Common myeloid progenitor, CD34-positive (primary cell): ENCODE measurements at regions not wholly inside any gene's neighbourhood (a gene's known extent, or its start where the extent isn't known, plus 50 kb on each side); places are given as distances from the start of the nearest gene placed in this dataset.

Source experiments
- CTCF ChIA-PET: fragments of 350-600 bp; sonication (Branson Sonifier 250); formaldehyde crosslinking; loops from one replicate; lab custom pipeline; 2021; ENCODE audit warnings: antibody characterized with exemption; lab: Charles Lee
- POLR2A ChIA-PET: fragments of 350-600 bp; sonication (Branson Sonifier 250); formaldehyde crosslinking; loops from one replicate; lab custom pipeline; 2021; ENCODE audit warnings: antibody characterized with exemption; lab: Charles Lee
- DNase-seq, 3 donors: peaks; one replicate each; pipeline versions ENCODE4 v3.0.0 to v3.0.0-alpha.2; 2013
- H3K27ac ChIP-seq, 2 experiments: 1 replicate in 1 of 2; 2 replicates in 1 of 2; pipeline ENCODE4 v1.7.0; 2013; ENCODE audit warnings: inconsistent platforms in 2 of 2, low read length in 2 of 2, mild to moderate bottlenecking in 2 of 2, low read depth in 1 of 2, moderate library complexity in 1 of 2; ENCODE audit not compliant: severe bottlenecking in 2 of 2, insufficient read depth in 1 of 2, poor library complexity in 1 of 2
- H3K27me3 ChIP-seq, 5 experiments: replicated peaks in 2 of 5; 1 replicate in 3 of 5; 2 replicates in 2 of 5; pipeline versions ENCODE4 v1.6.1 to v1.7.0; 2013; ENCODE audit warnings: low read length in 4 of 5, mild to moderate bottlenecking in 2 of 5, moderate library complexity in 2 of 5, inconsistent platforms in 1 of 5; ENCODE audit not compliant: insufficient read depth in 5 of 5, control insufficient read depth in 4 of 5
- H3K36me3 ChIP-seq, 4 experiments: 1 replicate in 2 of 4; 2 replicates in 2 of 4; pipeline versions ENCODE4 v1.6.1 to v1.7.0; 2013; ENCODE audit warnings: low read length in 3 of 4, control low read depth in 1 of 4, mild to moderate bottlenecking in 1 of 4; ENCODE audit not compliant: control insufficient read depth in 4 of 4, insufficient read depth in 4 of 4
- H3K4me1 ChIP-seq, 4 experiments: 1 replicate in 3 of 4; 2 replicates in 1 of 4; pipeline versions ENCODE4 v1.6.1 to v1.7.1; 2013; ENCODE audit warnings: low read length in 3 of 4, mild to moderate bottlenecking in 3 of 4, control low read depth in 1 of 4, inconsistent platforms in 1 of 4, moderate library complexity in 1 of 4; ENCODE audit not compliant: control insufficient read depth in 4 of 4, insufficient read depth in 4 of 4; ENCODE audit errors: control extremely low read depth in 1 of 4
- H3K4me3 ChIP-seq, 7 experiments: 1 replicate in 4 of 7; 2 replicates in 3 of 7; pipeline versions ENCODE4 v1.5.1 to v1.7.0; 2013; ENCODE audit warnings: mild to moderate bottlenecking in 7 of 7, low read length in 6 of 7, moderate library complexity in 6 of 7, inconsistent platforms in 2 of 7, low read depth in 2 of 7, control low read depth in 1 of 7; ENCODE audit not compliant: insufficient read depth in 4 of 7, control insufficient read depth in 1 of 7; ENCODE audit errors: extremely low read depth in 1 of 7
- H3K9me3 ChIP-seq, 5 experiments: 1 replicate in 4 of 5; 2 replicates in 1 of 5; pipeline versions ENCODE4 v1.6.1 to v1.7.1; 2013; ENCODE audit warnings: low read length in 4 of 5, mild to moderate bottlenecking in 2 of 5, inconsistent platforms in 1 of 5, low read depth in 1 of 5, moderate library complexity in 1 of 5; ENCODE audit not compliant: control insufficient read depth in 4 of 5, insufficient read depth in 2 of 5; ENCODE audit errors: control extremely low read depth in 1 of 5
- WGBS: methylation state at CpG from one replicate; pipeline ENCODE4 v1.1.5; 2013; ENCODE audit not compliant: insufficient coverage; 5-methylcytosine and 5-hydroxymethylcytosine counted together

DNA sequence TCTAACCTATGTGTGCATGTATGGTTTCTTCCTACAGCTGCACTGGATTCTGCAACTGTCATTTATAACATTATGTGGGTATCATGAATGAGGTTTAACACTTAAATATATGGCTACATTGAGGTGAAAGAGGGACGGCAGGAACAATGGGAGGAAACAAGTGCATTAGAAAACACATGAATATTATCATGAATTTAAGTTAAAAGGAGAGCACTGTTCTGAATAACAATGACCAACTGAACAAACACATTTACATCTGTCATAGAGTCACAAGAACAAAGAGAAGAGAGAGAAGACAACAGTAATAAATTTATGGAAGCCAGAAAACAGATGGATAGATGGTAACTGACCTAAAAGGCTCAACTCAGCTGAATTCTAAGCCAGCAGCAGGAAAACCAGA lies 527.1 kb upstream of the DIPK2B start:
- Histone ChIP-seq H3K9me3 (no peaks in the 10 kb centered on the region), H3K4me3 (no peak overlapping the region), H3K27ac (no peak overlapping the region), H3K36me3 (no peaks in the 10 kb centered on the region), H3K27me3 (peaks cover 0 to 5% (median 0%) of the 10 kb centered on the region in 5 experiments), H3K4me1 (no peaks in the 10 kb centered on the region)
- DNase-seq: no peak
- ChIA-PET CTCF (interaction anchor here (0.6 kb wide), 1 partner anchor 60 kb away, joined by 3 read pairs; no protein-coding TSS in a partner anchor), POLR2A (no interaction called here)
- no CpG with 5 or more reads among the region's 1 CpG for WGBS

DNA sequence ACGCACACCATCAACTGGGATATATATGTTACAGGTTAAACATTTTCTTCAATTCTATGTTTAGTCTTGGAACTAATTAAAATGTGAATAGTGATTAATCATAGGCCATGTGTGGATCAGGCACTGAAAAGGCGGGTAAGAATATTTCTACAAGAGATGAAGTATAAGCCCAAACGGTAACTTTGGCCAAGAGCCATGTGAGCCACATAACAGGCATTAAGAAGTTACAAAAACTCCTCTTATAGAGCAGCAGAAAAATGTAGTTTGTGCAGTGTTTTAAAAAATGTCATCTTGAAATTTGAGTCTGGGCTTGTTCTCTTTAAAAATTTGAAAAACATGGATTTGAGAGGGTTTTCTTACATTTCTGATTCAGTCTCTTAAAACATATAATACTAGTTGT lies 521.8 kb upstream of the DIPK2B start:
- Histone ChIP-seq H3K36me3 (no peaks in the 10 kb centered on the region), H3K4me1 (no peaks in the 10 kb centered on the region), H3K9me3 (peaks cover 0 to 4% (median 0%) of the 10 kb centered on the region in 5 experiments), H3K4me3 (no peak overlapping the region), H3K27me3 (peaks cover 0 to 9% (median 0%) of the 10 kb centered on the region in 5 experiments), H3K27ac (no peak overlapping the region)
- ChIA-PET POLR2A (no interaction called here), CTCF (no interaction called here)
- WGBS: no CpG with 5 or more reads among the region's 3 CpGs
- DNase-seq: no peak

DNA sequence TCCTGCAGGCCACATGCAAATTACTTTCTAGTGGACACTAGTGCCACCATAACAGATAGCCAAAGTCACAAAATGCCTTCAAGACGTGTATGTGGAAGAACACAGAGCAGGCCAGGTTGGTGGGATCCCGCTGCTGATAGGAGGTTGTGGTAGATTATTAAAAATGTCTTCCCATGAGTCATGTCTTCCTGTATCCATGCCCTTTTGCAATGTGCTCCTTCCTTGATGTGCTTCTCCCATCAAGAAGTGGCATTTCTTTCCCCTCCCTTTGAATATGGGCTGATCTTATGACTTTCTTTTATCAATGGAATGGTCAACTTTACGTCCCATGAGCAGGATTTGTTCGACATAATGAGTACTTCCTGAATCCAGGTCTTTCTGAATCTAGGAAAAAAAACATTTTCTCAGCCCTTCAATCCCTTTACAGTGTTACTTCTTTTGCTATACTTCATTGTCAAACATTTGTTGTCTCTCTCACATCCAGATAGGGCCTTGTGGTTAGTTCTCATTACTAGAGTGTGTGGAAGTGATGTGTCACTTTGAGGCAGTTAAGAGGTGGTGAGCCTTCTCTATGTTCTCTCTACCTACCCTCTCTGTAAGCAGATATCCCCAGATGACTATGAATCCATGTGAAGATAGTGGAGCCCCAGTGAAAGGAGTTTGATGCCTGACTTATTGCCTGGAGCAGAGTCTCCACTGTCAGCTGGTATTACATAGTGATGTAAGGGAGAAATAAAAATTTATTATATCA lies 519.2 kb upstream of the DIPK2B start:
- Histone ChIP-seq H3K4me3 (no peak overlapping the region), H3K9me3 (peaks cover 0 to 4% (median 0%) of the 10 kb centered on the region in 5 experiments), H3K27ac (no peak overlapping the region), H3K4me1 (no peaks in the 10 kb centered on the region), H3K36me3 (no peaks in the 10 kb centered on the region), H3K27me3 (peaks cover 0 to 9% (median 0%) of the 10 kb centered on the region in 5 experiments)
- WGBS: 91% methylated on average over 4 of the region's 4 CpGs
- CTCF ChIA-PET: no interaction called here
- peak in 2 of 3 donors; percentile 9 to 37 for DNase-seq
- POLR2A ChIA-PET: no interaction called here

DNA sequence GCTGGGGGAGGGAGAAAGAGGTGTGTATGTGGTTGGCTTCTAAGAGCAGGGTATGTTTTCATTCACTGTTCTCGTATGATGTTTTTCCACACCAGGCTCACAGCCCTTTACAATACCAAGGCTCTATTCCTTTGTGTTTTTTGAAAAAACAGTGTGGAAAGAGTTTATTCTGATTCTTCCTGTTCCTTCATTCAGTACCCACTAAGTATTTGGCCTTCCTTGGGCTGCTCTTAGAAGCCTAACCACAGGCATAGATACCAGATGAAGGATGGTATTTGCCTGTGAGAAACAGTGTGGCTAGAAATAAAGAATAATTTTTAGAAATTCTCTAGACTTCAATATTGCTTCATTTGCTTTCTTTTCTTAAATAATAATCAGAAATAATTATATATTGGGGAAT lies 518.0 kb upstream of the DIPK2B start:
- H3K36me3 ChIP-seq: no peaks in the 10 kb centered on the region
- POLR2A ChIA-PET: no interaction called here
- H3K27me3 ChIP-seq: peaks cover 0 to 9% (median 0%) of the 10 kb centered on the region in 5 experiments
- WGBS: no CpG with 5 or more reads among the region's 1 CpG
- H3K4me3 ChIP-seq: no peak overlapping the region
- no peak overlapping the region for H3K27ac ChIP-seq
- peaks cover 0 to 3% (median 0%) of the 10 kb centered on the region in 4 experiments for H3K4me1 ChIP-seq
- no peak for DNase-seq
- peaks cover 0 to 4% (median 0%) of the 10 kb centered on the region in 5 experiments for H3K9me3 ChIP-seq
- CTCF ChIA-PET: no interaction called here

DNA sequence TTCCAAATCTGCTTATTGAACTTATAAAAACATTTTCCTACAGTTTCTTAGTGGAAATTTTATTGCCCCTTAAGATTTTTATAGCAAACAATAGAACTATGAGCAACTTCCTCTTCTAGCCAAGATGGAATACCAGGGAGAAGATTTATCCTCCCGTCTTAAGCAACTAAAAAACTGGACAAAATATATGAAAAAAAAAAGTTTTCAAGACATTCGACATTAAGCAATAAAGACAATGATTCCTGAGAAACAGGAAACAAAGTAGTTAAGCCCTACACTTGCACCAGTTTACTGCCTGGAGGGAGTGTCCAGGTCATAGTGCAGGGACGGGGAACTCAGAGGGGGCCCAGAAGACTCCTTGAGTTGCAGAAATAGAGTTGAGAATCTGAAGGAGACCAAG lies 516.1 kb upstream of the DIPK2B start:
- Histone ChIP-seq H3K4me1 (peaks cover 0 to 3% (median 0%) of the 10 kb centered on the region in 4 experiments), H3K4me3 (no peak overlapping the region), H3K27me3 (peaks cover 0 to 7% (median 0%) of the 10 kb centered on the region in 5 experiments), H3K36me3 (no peaks in the 10 kb centered on the region), H3K27ac (no peak overlapping the region), H3K9me3 (peaks cover 0 to 4% (median 0%) of the 10 kb centered on the region in 5 experiments)
- WGBS: 83% methylated on average over 1 of the region's 3 CpGs
- CTCF ChIA-PET: no interaction called here
- no peak for DNase-seq
- POLR2A ChIA-PET: no interaction called here

DNA sequence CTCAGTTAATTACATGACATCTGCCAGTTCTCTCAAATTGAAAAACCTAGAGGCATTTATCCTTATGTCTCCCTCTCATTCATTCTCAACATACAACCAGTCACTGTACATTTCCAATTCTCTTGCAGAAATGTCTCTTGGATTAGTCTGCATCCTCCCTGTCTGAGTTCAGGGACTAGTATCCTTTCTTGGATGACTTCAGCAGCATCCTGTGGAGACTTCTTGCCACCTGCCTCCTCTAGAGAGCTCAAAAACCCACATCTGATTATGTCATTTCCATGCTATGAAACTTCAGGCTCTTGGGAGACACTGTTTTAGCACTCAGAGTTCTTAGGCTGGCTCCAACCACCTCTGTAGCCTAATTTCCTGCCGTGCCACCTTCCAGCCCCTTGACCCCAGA lies 515.1 kb upstream of the DIPK2B start:
- ChIA-PET CTCF (no interaction called here), POLR2A (no interaction called here)
- H3K27ac ChIP-seq: no peak overlapping the region
- DNase-seq: no peak
- 86% methylated on average over 1 of the region's 1 CpG for WGBS
- H3K27me3 ChIP-seq: peaks cover 0 to 14% (median 0%) of the 10 kb centered on the region in 5 experiments
- H3K9me3 ChIP-seq: peaks cover 0 to 4% (median 0%) of the 10 kb centered on the region in 5 experiments
- no peak overlapping the region for H3K4me3 ChIP-seq
- peaks cover 0 to 3% (median under 1%) of the 10 kb centered on the region in 4 experiments for H3K4me1 ChIP-seq
- no peaks in the 10 kb centered on the region for H3K36me3 ChIP-seq

DNA sequence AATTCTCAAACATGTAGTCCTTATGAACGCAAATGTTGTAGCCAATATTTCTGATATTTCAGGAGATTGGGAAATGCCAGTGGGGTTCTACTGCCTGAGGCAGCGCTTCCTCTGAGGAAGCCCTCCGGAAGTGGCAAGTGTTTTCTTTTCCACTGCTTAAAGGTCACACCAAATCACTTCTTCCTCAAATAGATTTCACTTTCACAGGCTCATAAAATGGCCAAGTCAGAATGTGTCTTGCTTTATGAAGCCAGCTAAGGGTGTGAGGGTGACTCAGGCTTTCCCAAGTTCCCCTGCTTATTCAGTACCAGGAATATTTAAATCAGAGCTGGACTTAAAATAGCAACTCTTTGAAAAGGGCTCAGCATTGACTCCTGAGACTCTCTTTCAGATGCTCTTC lies 514.2 kb upstream of the DIPK2B start:
- 17% methylated on average over 2 of the region's 3 CpGs for WGBS
- no peak overlapping the region for H3K27ac ChIP-seq
- CTCF ChIA-PET: no interaction called here
- H3K4me1 ChIP-seq: peaks cover 0 to 4% (median 3%) of the 10 kb centered on the region in 4 experiments
- peaks cover 0 to 14% (median 0%) of the 10 kb centered on the region in 5 experiments for H3K27me3 ChIP-seq
- H3K36me3 ChIP-seq: no peaks in the 10 kb centered on the region
- peak in 2 of 3 donors; percentile 30 to 43 for DNase-seq
- H3K9me3 ChIP-seq: peaks cover 0 to 2% (median 0%) of the 10 kb centered on the region in 5 experiments
- H3K4me3 ChIP-seq: no peak overlapping the region
- POLR2A ChIA-PET: no interaction called here
